Activated CD4-positive, alpha-beta T cell treated with anti-CD3 and anti-CD28 coated beads, Interleukin-2, amount 50 U/mL, for 24 hours (primary cell): ENCODE measurements at regions not wholly inside any gene's neighbourhood (a gene's known extent, or its start where the extent isn't known, plus 50 kb on each side); places are given as distances from the start of the nearest gene placed in this dataset.
"Not testable (repeated sequence)": the region's sequence is repeated elsewhere in the genome, so short reads cannot be mapped to it uniquely, and the experiment has no call there.

Experiments
- DNase-seq, 2 donors: peaks; one replicate each; pipeline ENCODE4 v3.0.0-alpha.2; 2020; ENCODE audit warnings: low read depth in 1 of 2, low spot score in 1 of 2

- not testable (repeated sequence) for DNase-seq
Measured at GRCh38 chr17:45585794-45586650, 95.5 kb upstream of the PLEKHM1 start.

GRCh38 chr17:45586651-45586934 is 96.1 kb upstream of the PLEKHM1 start:
- not testable (repeated sequence) for DNase-seq

DNA sequence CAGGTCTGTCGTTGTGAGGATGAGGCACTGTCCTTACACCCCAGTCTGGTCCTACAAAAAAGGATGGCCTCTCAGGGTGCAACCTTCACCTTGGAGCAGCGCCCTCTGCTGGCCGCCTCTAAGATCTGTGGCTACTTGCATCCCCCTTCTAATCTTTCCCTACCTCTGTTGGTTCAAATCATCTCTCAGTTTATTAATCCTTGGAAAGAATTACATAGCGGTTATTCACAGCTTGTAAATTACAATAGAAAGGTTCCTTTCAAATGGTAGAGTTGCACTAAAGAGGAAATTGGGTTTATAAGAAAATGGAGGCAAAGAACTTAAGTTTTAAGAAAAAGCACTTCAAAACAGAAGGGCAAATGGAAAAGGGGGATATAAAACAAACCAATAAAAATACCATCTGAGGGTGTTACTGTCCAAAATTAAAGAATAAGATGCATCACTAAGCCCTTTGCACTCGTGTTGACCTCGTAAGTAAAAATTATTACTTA is 102.0 kb upstream of the PLEKHM1 start:
- DNase-seq, result peak in 1 of 2 donors; percentile 70

- not testable (repeated sequence) for DNase-seq
Measured at GRCh38 chr17:45596347-45596746, 105.8 kb upstream of the PLEKHM1 start.

DNA sequence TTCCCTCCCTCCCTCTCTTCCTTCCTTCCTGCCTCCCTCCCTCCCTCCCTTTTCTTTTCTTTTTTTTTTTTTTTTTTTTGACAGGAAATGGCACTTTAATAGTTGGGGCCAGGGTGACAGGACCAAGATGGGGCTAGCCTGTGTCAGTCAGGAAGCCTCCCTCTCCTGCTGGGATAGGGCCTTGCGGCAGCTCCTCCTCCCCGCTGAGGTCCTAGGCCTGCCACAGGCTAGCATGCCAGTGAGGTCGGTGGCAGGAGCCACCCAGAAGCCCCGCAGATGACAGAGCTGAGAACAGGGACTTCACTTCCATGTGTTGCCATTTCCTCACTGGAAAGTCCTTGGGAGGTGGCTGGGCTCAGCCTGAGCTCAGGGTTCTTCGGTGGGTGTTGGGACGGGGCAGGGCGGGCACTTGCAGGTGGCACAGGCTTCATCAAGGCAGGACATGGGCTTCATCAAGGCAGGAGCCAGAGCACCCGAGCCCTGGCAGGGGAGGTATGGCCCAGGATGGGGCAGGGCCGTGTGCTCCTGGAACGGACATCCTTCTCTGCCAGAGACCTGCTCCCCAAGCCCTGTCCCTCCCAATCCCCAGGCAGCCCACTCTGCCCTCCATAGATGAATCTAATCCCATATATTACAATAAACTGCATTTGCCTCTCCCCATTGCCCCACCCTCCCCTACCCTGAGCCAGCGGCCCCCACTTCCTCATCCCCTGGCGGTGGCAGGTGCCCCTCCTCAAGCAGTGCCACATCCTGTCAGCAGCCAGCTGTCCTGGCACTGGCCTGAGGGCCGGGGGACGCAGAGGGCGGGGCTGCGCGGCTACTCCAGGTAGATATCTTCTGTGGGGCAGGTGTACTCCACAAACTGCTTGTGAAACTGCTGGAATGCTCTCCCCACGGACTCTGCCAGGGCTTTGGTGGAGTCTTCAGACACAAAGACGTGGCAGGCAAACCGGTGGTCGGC is 109.8 kb upstream of the PLEKHM1 start:
- DNase-seq, result not testable (repeated sequence)

DNA sequence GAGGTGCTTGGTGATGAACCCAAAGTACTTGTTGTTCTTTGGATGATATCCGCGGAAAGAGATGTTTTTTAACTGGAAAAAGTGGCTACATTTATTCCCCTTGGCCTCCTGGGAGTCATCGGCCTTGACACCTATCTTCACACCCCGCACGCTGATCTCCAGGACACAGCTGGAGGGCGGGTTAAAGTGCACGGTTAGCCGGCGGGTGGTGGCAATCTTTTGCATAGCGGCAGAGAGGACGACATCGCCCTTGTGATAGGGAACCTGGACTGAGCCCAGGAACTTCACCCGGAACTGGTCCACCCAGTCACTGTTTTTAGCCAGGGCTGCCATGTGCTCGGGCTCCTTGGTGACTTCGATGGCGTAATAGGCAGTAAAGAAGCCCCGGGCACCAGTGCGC is 110.5 kb upstream of the PLEKHM1 start:
- DNase-seq, result not testable (repeated sequence)

- DNase-seq, result not testable (repeated sequence)
Measured at GRCh38 chr17:45601605-45602539, 111.4 kb upstream of the PLEKHM1 start.

- not testable (repeated sequence) for DNase-seq
Measured at GRCh38 chr17:45605751-45606150, 115.2 kb upstream of the PLEKHM1 start.

DNA sequence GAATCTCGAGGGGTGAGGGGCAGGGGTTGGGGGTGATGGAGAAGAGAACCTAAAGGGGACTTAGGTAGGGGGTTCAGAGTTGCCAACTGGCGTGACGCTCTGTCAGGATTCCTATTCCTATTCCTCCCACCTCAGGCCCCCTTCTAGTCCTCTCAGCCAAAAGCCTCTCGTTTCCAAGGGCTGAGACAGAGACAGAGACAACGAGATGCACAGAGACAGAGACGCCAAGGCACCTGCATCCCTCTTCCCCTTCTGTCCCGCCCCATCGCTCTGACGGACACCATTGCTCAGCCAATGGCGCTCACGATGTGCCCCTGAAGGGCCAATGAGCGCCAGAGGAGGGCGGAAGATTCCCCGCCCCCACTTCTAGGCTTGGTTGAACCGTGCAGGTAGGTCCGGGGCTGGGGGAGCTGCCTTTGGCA is 129.5 kb upstream of the PLEKHM1 start:
- peak; percentile 65 to 79 for DNase-seq

- DNase-seq, result not testable (repeated sequence)
Measured at GRCh38 chr17:45620468-45620867, 129.9 kb upstream of the PLEKHM1 start.

- DNase-seq, result not testable (repeated sequence)
Measured at GRCh38 chr17:45621087-45621486, 130.6 kb upstream of the PLEKHM1 start.

- DNase-seq, result not testable (repeated sequence)
Measured at GRCh38 chr17:45622295-45622694, 131.8 kb upstream of the PLEKHM1 start.

- DNase-seq, result no peak
Measured at GRCh38 chr17:45628019-45628418, 137.5 kb upstream of the PLEKHM1 start.

GRCh38 chr17:45631941-45632340 is 141.4 kb upstream of the PLEKHM1 start:
- DNase-seq, result no peak

DNA sequence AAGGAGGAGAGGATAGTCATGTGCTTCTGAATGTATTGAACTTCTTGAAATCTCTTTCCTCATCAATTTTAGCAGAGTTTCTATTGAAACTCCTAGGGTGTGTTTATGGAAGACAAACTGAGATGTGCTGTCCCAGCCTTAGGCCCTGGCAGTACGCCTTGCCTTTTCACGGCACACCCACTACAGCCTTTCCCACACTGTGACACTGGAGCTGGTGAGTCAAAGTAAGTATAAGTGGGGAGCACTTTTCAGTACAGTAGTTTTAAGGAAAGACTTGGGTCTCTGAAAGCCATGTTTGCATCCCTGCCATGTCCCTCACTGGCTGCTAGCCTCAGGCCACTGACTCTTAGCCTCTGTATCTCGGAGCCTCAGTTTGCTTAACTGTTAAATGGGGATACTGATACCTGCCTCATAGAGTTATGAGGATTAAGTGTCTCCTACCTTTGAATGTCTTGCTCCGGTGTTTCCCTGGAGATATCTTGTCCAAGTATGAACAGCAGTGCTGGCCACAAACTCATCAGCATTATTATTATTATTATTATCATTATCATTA is 144.7 kb upstream of the CRHR1 start:
- DNase-seq, result no peak

GRCh38 chr17:45640141-45640850 is 143.8 kb upstream of the CRHR1 start:
- DNase-seq, result peak; percentile 56 to 67

- no peak for DNase-seq
Measured at GRCh38 chr17:45641541-45641940, 142.6 kb upstream of the CRHR1 start.

DNA sequence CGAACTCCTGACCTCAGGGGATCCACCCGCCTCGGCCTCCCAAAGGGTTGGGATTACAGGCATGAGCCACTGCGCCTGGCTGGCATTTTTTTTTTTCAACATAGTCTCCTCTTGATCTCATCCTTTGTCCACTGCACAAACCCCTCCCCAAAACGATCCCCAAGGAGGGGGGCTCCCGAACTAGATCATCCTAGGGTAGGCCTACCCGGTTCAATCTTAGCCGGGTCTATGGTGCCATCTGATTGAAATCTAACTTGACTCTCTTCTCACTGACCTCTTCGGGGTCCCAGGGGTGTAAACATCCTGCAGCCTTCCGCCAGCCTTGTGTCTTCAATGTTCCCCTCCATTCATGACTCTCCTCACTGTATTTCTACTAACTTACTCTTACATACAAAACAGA is 140.5 kb upstream of the CRHR1 start:
- no peak for DNase-seq

DNA sequence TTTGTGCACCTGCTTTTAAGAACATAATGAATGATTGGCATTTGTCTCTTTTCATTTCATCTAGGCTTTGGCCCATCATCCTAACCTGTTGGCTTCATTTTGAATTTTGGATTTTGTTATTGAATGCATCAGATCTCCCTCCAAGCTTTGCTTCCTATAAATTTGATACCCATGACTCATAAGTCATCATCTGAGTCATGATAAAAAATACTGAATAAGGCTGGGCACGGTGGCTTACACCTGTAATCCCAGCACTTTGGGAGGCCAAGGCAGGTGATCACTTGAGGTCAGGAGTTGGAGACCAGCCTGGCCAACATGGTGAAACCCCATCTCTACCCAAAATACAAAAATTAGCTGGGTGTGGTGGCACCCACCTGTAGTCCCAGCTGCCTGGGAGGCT is 139.5 kb upstream of the CRHR1 start:
- DNase-seq, result not testable (repeated sequence)

DNA sequence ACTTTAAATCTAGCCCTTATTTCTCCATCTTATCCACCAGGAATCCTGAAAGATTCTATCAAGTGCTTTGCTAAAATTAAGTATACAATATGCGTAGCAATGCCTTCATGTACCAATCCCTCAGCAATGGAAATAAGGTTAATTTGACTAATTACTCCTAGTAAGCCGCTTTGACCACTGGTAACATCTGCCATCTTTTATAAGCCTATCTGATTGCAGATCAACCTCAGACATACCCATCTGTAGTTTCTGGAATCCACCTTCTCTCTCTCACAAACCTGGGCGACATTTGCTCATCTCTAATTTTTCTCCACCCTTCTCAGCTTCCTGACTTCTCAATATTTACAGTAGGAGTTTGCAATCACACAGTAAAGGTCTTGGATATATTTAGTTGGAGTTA is 138.8 kb upstream of the CRHR1 start:
- DNase-seq, result no peak
